Ramos (cell line): ENCODE measurements at regions not wholly inside any gene's neighbourhood (a gene's known extent, or its start where the extent isn't known, plus 50 kb on each side); places are given as distances from the start of the nearest gene placed in this dataset.

Experiments
- in situ Hi-C: fragments of 300-500 bp; cut with MboI; formaldehyde crosslinking; loops from one replicate; pipeline ENCODE4 v1.14.3; 2022; ENCODE audit warnings: low sequenced_read_pairs; ENCODE audit not compliant: unreplicated experiment

DNA sequence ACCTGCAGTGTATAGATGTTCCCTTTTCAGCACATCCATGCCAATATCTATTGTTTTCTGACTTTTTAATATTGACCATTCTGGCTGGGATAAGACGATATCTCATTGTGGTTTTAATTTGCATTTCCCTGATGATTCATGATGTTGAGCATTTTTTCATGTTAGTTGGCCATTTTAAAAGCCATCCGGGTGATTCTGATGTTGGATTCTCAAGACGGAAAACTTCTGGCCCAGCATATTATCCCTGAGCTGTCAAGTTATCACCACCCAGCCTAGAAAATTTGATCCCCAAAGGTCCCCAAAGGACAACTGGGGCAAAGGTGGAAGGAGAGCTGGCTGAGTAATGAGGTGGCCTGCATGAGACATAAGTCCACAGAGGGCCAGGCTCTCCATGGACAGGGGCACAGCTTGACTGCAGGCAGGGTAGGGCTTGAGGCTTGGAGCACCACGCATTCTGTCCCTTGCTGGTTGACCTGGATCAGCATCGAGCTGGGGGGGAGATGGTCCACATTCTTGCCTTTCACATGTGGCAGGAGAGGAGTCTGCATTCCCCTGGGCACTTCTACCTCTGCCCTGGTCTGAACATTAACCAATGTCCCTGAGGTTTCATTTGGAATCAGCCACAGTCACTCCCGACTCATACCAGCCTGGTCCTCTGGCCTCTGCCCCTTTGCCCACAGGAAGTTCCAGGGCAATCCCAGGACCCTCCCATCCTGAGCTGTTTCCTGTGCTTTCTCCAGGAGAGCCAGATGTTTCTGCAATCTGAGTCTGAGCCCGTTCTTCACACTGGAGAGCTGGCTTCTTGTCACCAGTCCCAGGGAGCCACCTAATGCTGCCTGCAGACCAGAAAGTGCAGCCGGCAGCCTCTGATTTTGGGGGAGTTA lies 69.2 kb downstream of the ISG20 start:
- in situ Hi-C loops, result loop anchor here (10.0 kb wide), 1 partner anchor 83 kb away; the partner anchor contains the start of gene AEN

DNA sequence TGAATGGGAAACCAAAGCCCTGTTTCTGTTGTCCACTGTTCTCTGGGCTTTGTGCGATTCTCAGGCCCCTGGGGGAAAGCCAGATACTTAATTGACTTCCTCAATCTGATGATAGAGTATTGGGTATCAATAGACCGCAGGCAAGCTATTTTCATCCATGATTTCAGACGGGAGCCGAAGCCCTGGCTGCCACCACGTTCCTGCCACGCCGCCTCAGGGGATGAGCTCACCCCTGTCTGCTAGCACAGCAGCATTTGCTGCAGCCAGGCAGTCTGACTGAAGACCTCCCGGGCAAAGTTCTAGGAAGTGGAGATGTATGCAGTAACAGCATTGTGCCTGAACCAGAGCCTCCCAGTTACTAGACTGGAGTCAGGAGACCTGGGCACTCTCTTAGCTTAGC lies 69.8 kb downstream of the ISG20 start:
- in situ Hi-C loops, result loop anchor here (10.0 kb wide), 1 partner anchor 84 kb away; the partner anchor contains the start of gene AEN

DNA sequence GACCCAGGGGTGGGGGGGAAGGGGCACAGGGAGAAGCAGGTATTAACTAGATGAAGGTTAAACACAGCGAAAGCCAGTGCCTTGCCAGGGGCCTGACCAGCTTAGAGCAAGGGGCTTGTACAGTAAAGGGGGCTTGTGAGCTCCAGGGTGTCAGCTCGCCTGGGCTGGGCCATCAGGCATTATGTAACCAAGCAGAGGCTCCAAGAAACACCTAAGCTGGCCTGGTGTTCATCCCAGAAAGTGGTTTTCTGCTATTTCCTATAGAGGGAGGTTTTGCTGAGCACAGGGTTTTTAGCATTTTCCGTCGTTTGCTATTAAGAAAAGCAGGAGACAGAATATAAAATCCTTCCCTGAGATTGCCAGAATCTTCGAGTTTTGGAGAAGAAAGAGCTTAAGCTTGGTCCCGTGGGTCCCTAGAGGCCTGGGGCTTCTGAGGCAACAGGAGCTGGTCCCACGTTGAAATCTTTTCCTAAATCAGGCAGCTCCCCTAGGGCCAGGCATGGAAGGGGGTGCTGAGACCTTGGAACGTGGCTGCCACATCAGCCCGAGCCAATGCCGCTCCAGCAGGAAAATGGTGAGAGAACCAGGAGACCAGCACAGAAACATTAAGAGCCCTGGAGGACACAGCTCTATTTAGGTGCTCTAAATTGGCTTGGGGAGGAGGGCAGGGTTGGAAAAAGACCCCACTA lies 71.4 kb downstream of the ISG20 start:
- in situ Hi-C loops, result no loop called here

DNA sequence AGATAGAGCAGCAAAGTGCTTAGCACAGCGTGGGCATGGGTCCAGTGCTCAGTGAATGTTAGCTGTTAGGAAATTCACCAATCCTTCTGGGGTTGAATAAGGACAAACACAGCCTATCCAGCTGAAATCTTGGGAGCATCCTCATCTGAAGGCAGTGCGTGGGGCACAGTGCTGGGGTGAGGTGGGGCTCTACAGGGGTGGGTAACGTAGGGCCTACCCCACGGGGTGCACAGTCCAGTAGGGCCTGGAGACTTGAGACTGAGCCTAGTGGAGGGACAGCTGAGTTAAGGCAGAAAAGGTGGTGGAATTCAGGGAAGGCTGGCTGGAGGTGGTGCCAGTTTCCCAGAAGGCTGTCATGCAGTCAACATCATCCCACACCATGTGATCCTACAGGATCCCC lies 73.0 kb downstream of the ISG20 start:
- in situ Hi-C loops, result no loop called here

DNA sequence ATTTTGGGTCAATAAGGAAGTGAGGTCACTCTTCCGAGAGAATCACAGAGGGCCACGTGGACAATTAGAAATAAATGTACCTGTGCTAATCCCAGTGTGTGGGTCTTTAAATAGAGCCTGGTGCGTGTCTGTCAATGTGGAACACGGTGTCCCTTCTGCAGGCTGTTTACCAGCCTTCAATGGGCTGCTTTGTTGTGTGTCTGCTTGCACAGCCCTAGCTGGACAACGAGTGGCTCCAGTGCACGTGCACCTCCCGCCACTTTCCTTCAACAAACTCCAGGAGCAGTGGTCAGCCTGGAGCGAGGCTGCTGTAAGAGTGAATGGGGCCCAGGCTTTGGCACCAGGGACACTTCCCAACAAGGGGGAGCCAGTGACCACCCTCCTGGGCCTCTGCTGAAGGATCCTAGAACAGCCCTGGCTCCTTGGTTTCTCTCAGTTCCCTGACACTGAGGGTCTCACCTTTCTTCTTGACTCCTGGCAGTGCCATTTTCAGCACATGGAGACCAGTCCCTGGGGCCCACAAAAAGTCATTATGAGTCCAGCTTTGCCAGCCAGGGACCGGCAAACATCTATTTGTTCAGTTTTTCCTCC lies 76.1 kb downstream of the ISG20 start:
- in situ Hi-C loops, result no loop called here

DNA sequence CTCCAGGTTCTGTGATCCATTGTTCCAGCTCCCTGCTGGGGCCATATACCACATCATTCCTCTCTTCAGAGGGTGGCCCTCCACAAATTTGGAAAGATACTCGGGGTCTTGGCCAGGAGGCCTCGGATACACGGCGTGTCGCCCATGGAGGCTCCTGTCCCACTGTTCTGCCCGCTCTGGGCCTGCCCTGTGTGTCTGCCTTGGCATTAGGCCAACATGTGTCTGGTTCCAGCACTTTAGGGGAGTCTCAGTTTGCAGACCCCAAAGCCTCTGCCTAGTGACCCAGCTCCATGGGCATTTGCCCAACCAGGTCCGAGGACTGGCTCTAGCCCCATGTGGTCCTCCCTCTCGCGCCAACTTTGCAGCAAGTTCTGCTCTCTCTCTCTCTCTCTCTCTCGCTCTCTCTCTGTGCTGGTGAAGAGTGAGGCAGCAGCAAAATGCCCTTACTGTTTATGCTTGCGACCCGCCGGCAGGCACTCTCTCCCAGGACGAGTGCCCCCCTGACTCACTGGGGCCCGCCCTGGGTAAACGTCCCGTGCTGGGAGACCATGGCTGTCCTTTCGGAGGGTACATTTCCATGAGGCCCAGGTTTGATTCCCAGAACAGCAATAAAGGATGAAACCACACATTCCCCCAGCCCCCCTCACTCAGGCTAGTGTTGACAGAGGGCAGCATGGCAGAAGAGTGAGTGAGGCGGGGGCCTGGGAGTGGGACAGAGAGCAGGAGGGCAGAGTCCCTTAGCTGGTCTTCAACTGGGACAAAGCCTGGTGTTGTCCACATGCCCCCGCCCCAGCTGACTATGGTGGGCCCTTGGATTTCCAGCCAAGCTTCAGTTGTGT lies 77.9 kb downstream of the ISG20 start:
- in situ Hi-C loops, result no loop called here

DNA sequence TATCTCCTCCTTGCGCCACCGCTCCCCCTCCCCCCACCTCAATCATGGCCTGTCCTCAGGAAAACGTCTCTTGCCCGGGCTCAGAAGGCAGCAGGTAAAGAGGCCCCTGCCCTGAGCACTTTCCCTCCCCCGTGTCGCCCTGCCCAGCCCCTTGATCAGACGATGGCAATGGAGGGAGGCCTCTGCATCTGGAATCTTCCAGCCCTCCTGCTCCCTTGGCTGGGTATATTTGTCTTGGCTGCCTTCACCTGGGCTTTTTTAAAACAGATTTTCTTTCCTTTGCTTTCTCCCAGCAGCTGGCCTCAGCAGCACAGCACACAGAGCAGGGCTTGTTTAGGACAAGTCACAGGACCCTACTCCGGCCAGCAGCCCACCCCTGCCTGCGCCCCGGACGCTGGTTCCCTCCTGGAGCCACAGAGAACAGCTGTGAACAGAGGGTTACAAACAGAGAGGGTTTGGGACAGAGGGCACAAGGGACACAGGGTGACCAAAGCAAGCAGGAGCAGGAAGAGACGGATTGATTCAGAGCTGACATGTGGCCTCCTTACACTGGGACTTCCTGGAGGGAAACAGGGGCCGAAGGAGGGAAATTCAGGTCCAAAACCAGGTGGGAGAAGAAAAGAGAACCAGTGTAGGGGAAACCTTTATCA lies 78.7 kb downstream of the ISG20 start:
- in situ Hi-C loops, result no loop called here

DNA sequence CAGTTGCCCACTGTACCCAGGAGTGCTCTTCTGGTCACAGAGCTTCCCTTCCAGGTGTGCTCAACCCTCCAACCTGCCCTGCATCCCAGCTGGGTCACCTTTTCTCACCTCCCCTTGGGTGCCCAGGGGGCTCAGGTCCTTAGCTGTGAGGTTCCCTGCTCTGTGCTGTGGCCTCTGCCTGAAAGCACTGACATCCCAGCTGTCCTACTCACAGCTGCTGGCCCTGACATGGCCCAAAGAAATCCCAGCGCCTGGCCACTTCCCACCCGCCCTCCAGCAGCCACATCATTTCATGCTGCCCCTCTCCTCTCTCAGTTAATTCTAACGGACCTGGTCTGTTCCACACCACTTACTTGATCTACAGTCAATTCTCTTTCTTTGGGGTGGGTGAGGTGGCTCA lies 79.9 kb downstream of the ISG20 start:
- in situ Hi-C loops, result no loop called here

DNA sequence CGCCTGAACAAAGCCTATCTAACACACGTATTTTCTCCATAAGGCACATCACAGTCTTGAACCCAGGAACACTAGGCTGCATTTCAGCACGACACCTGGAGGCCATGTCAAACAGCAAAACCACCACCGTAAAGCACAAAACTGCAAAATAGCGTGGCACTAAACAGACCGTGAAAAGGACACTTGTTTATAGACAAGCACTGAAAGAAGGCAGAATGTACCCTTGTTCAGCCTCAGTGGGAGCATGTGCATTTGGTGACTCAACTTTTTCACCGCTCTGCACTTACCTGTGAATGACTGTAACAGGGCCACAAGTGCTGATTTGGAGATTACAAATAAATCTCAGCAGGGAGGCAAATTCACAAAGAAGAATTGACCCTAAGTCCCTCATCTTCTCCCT lies 80.8 kb downstream of the ISG20 start:
- in situ Hi-C loops, result no loop called here

DNA sequence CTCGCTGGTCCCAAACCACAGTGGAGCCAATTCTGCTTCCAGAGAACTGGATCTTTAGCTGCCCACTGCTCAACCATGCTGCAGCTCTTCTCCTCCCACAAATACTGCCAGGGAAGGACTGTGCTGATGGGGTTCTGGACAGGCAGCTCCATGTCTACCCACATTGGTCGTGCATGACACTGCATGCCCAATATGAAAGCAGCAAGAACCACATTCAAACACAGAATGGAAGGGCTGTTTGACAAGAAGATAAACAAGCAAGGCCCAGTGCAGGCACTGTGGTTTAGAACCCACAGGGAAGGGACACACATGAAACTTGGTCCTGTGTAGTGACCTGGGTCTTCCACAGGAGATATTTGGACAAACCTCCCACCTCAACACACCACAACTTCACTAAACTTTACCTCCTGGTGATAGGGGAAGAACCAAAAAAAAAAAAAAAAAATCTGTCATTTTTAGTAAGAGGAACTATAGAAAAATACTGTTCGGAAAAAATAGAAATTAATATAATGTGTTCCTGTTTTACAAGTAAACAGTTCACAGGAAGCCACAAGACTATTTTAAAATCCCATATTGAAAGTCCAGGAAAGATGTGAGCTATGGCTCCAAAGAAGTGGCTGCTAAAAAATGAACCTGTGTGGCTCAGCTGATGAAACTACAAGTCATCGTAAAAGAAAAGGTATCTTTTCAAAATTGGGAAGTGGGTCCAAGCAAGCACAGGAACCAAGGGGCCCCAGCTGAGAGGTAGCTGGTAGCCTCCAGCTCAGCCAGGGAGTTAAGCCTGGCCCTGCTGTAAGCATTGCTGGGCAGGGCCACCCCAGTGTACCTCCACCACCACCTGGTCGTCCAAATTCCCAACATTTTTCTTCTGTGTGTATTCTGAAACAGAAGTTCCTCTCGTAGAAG lies 77.7 kb upstream of the ACAN start:
- in situ Hi-C loops, result no loop called here

DNA sequence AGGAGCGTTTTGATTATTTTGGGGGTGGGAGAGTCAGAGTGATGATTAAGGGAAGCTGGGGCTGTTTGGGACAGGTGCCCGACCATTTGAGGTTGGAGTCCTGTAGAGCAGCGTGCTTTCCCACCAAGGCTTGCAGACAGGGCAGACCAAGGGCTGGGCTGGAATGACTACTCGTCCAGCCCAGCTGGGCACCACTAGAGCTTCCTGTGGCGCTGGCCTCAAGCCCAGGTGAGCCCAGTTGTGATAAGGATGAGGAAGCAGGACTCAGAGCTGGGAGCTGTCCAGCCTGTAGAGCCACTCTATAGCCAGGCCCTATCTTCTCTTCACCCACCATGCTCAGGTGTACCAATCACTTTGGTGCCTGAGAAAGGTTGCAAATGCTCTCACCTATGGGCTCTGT lies 75.8 kb upstream of the ACAN start:
- in situ Hi-C loops, result no loop called here

DNA sequence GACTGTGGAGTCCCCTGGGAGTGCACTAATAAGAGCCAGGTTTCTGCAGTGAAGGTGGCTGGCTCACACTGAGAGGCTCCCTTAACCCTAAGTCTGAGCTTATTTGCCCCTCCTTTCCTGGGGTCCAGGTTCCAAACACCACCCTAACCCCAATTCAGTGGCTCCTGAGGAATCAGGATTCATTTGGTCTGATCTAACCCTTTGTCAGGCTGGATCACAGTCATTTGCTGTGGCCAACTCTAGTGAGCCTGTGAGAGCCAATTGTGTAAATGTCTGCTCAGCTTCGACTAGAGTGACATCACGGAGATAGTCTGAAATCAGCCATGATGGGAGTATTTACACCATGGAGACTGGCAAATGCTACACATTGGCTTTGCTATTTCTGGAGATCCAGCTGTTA lies 73.7 kb upstream of the ACAN start:
- in situ Hi-C loops, result no loop called here

DNA sequence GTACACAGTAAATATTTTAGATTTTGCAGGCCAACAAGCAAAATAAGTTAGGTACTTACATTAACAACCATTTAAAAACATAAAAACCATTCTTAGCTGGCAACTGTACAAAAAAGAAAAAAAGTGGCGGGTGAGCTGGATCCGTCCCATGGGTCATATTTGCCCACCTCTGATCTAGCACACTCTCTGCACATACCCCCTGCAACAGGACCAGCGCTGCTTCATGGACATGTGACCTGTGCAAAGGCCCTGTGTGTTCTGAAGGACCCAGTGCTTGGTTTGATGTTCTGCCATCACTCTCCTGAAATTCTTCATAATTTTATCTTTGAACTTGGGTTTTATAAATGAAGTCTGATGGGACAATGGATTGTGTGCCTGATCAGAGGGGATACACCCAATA lies 72.5 kb upstream of the ACAN start:
- in situ Hi-C loops, result no loop called here

DNA sequence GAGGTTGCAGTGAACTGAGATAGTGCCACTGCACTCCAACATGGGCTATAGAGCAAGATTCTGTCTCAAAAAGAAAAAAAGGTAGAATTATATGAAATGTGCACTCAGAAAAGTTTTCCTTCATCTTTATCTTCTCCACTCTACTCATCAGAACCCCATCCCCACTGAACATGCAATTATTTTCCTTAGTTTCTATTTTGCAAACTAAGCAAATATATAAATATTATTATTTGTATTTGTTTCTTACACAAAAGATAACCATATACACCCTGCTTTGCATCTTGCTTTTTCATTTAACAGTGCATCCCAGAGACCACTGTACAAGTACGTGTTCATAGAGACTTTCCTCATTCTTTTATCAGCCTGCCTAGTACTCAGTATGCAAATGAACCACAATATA lies 68.0 kb upstream of the ACAN start:
- in situ Hi-C loops, result no loop called here

DNA sequence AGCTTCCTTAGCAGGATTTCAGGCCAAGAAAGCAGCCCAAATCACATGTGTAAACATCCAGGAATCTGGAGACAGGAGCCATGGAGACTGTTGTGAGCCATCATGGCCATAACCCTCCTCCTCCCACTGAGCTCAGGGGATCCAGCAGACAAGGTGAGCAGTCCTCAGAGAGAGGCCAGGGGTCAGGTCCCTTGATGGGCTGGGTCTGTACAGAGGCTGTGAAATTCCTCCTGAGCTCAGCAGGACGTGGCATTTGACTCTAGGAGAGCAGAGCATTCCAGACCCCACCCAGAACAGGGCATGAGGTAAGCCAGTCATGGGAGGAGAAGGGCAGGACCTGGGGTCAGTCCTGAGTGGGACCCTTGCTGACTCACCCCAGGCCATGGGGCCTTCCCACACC lies 67.0 kb upstream of the ACAN start:
- in situ Hi-C loops, result no loop called here

DNA sequence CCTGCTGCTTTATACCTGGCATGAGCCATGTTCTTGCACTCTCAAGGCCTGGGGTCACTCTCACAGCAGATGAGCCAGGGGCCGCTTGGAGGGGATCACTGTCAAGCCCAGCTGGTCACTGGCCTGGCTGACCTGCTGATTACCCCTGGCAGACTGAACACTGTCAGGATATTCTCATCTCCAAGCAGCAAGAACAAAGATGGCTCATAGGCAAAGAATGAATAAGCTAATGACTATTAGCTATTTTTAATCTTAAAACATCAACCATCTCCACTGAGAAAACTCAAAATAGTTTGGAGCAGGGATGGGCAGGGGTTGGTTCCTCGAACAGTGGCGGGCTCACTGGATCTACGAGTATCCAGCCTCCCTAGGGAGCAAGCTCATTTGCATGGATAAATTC lies 64.4 kb upstream of the ACAN start:
- in situ Hi-C loops, result no loop called here

DNA sequence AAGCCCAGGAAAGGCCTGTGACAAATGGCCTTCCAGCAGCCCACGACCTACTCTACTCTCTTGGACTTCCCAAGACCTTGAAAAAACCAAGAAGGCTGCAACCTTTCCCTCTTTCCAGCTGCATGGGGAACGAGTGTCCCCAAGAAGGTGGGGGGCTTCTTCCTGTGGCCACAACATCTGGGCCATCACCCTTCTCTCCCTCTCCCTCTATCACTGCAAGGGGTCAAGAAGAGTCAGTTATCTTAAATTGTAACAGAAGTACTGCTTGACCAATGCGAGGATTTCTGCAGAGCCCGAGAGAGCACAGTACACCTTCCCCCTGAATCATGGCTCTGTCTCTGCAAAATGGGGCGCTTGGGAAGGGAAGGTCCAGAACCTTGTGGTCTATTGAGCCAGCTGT lies 63.7 kb upstream of the ACAN start:
- in situ Hi-C loops, result no loop called here

DNA sequence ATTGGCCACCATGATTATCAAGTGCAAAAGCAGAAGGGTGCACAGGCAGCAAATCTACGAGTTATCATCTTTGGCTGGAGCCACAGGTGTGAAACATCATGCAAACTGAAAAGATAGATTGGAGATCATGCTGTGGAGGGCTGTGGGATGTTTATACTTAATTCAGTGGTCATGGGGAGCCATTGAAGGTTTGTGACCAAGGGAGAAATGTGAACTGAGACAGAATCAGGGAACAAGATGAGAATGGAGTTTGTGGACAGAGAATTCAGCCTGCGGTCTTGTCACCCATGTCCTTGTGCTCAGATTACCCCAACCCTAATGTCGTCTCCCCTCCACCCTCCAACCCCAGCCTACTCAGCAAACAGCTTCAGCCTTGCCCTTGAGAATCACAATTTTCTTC lies 62.9 kb upstream of the ACAN start:
- in situ Hi-C loops, result no loop called here

DNA sequence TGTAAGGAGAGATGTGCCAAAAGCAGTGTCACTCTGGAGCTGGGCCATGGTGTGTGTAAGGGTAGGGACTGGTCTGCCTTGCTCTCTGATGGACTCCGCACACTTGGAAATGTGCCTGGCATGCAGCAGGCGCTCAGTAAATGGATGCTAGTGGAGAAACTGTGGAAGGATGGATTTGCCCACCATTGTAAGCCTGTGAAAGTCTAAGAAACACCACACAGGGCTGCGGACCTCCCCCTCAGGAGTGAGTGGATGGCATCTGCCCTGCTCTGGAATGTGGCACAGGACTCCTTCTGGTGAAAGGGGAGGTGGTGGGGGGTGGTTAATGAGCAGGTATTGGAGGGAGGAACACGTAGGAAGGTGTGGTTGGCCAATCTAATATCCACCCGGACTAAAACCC lies 62.2 kb upstream of the ACAN start:
- in situ Hi-C loops, result no loop called here
